ENCODE measurements at regions not wholly inside any gene's neighbourhood (a gene's known extent, or its start where the extent isn't known, plus 50 kb on each side); places are given as distances from the start of the nearest gene placed in this dataset.

- no peak for ATAC-seq (ENCODE audit: poor library complexity)
Observed at GRCh38 chr17:77506371-77506991, 365.7 kb downstream of the SEC14L1 start.

GRCh38 chr17:77507111-77507885 lies 366.5 kb downstream of the SEC14L1 start:
- no peak for DNase-seq

More at GRCh38 chr17:77506371-77506991, 365.7 kb downstream of the SEC14L1 start:
- Mint-ChIP-seq H3K27ac (no peak overlapping the region), H3K9me3 (no peaks in the 10 kb centered on the region), H3K4me1 (ENCODE audit: low read depth) (no peaks in the 10 kb centered on the region), H3K27me3 (no peaks in the 10 kb centered on the region), H3K36me3 (ENCODE audit: low read depth) (peaks cover 16% of the 10 kb centered on the region), H3K4me3 (no peak overlapping the region)
- TF ChIP-seq CTCF (IDR thresholded peaks at IDR 0.05): no peak
- H3K27me3 ChIP-seq (ENCODE audit: control insufficient read depth in 1 of 2, insufficient read depth in 2 of 2, low read length in 2 of 2): no peaks in the 10 kb centered on the region
- no peak for DNase-seq
- peaks cover 2 to 13% of the 10 kb centered on the region in 2 experiments for H3K9me3 ChIP-seq (ENCODE audit: control insufficient read depth in 1 of 2, insufficient read depth in 1 of 2, low read length in 2 of 2)
- H3K4me3 ChIP-seq (ENCODE audit: low read length): no peak overlapping the region
- no peaks in the 10 kb centered on the region for H3K36me3 ChIP-seq (ENCODE audit: insufficient read depth, low read length)
- no peaks in the 10 kb centered on the region for H3K4me1 ChIP-seq (ENCODE audit: insufficient read depth, low read length)
- POLR2A ChIA-PET: interaction anchor here (0.7 kb wide), 1 partner anchor 174 kb away, joined by 5 read pairs; no protein-coding TSS in a partner anchor
- intact Hi-C loops (cut with DNase I, micrococcal nuclease): no loop called here
- CTCF ChIA-PET: interaction anchor here (0.7 kb wide), 1 partner anchor 91 kb away, joined by 3 read pairs; no protein-coding TSS in a partner anchor
- no peak overlapping the region for H3K27ac ChIP-seq (ENCODE audit: low read depth in 1 of 2, low read length in 2 of 2)

More at GRCh38 chr17:77507111-77507885, 366.5 kb downstream of the SEC14L1 start:
- no peaks in the 10 kb centered on the region for H3K9me3 Mint-ChIP-seq
- Histone ChIP-seq H3K9me3 (ENCODE audit: control insufficient read depth in 1 of 2, insufficient read depth in 1 of 2, low read length in 2 of 2) (peaks cover 9 to 13% of the 10 kb centered on the region in 2 experiments), H3K36me3 (ENCODE audit: insufficient read depth, low read length) (no peaks in the 10 kb centered on the region), H3K4me3 (ENCODE audit: low read length) (no peak overlapping the region), H3K27me3 (ENCODE audit: control insufficient read depth in 1 of 2, insufficient read depth in 2 of 2, low read length in 2 of 2) (no peaks in the 10 kb centered on the region), H3K27ac (ENCODE audit: low read depth in 1 of 2, low read length in 2 of 2) (no peak overlapping the region), H3K4me1 (ENCODE audit: insufficient read depth, low read length) (no peaks in the 10 kb centered on the region)
- H3K27ac Mint-ChIP-seq: no peak overlapping the region
- TF ChIP-seq CTCF (IDR thresholded peaks at IDR 0.05): no peak
- H3K4me1 Mint-ChIP-seq (ENCODE audit: low read depth): no peaks in the 10 kb centered on the region
- ChIA-PET POLR2A (no interaction called here), CTCF (no interaction called here)
- no peak overlapping the region for H3K4me3 Mint-ChIP-seq
- intact Hi-C loops (cut with DNase I, micrococcal nuclease): no loop called here
- peaks cover 16% of the 10 kb centered on the region for H3K36me3 Mint-ChIP-seq (ENCODE audit: low read depth)
- H3K27me3 Mint-ChIP-seq: no peaks in the 10 kb centered on the region
- ATAC-seq (ENCODE audit: poor library complexity): no peak
